Liver (tissue), 8 donors: ENCODE measurements at regions not wholly inside any gene's neighbourhood (a gene's known extent, or its start where the extent isn't known, plus 50 kb on each side); places are given as distances from the start of the nearest gene placed in this dataset.

Source experiments
- DNase-seq: peaks from one replicate; pipeline ENCODE4 v3.0.0-alpha.2; 2017; ENCODE audit warnings: low spot score
- H3K27ac ChIP-seq, 2 donors: one replicate each; pipeline ENCODE4 v1.7.0; 2013; ENCODE audit warnings: inconsistent platforms in 2 of 2, low read length in 2 of 2, control low read depth in 1 of 2, low read depth in 1 of 2, mild to moderate bottlenecking in 1 of 2
- H3K27me3 ChIP-seq, 4 donors: one replicate each; pipeline versions ENCODE4 v1.6.1 to v1.7.0; 2013; ENCODE audit warnings: low read length in 3 of 4, inconsistent platforms in 1 of 4, mild to moderate bottlenecking in 1 of 4, moderate library complexity in 1 of 4; ENCODE audit not compliant: control insufficient read depth in 4 of 4, insufficient read depth in 4 of 4
- H3K36me3 ChIP-seq, 4 donors: one replicate each; pipeline versions ENCODE4 v1.6.1 to v1.7.0; 2013; ENCODE audit warnings: low read length in 3 of 4, mild to moderate bottlenecking in 3 of 4, low read depth in 1 of 4, moderate library complexity in 1 of 4; ENCODE audit not compliant: control insufficient read depth in 4 of 4, insufficient read depth in 3 of 4
- H3K4me1 ChIP-seq, 4 donors: one replicate each; pipeline versions ENCODE4 v1.6.1 to v1.7.0; 2013; ENCODE audit warnings: low read length in 3 of 4, mild to moderate bottlenecking in 3 of 4, moderate library complexity in 1 of 4; ENCODE audit not compliant: control insufficient read depth in 4 of 4, insufficient read depth in 4 of 4
- H3K4me3 ChIP-seq, 3 donors: one replicate each; pipeline versions ENCODE4 v1.6.1 to v1.7.0; 2013; ENCODE audit warnings: low read length in 3 of 3, control low read depth in 1 of 3, low read depth in 1 of 3, mild to moderate bottlenecking in 1 of 3
- H3K9ac ChIP-seq, 2 donors: one replicate each; pipeline ENCODE4 v1.7.0; 2013; ENCODE audit warnings: low read length in 2 of 2, mild to moderate bottlenecking in 2 of 2, moderate library complexity in 2 of 2, control low read depth in 1 of 2, low read depth in 1 of 2
- H3K9me3 ChIP-seq, 4 donors: one replicate each; pipeline versions ENCODE4 v1.6.1 to v1.7.0; 2013; ENCODE audit warnings: low read length in 3 of 4; ENCODE audit not compliant: control insufficient read depth in 4 of 4
- EGR1 ChIP-seq, 2 donors: IDR thresholded peaks; 2 replicates each; pipeline ENCODE4 v1.6.1; 2016 to 2018; ENCODE audit warnings: antibody characterized with exemption in 2 of 2, low read depth in 2 of 2
- FOXA1 ChIP-seq: IDR thresholded peaks from 2 replicates; pipeline ENCODE4 v1.6.1; 2016; ENCODE audit warnings: antibody characterized with exemption
- FOXA2 ChIP-seq: IDR thresholded peaks from 2 replicates; pipeline ENCODE4 v1.6.1; 2016; ENCODE audit warnings: antibody characterized with exemption
- GABPA ChIP-seq, 2 donors: IDR thresholded peaks in 1 of 2; conservative IDR thresholded peaks in 1 of 2; 2 replicates each; pipeline ENCODE4 v1.6.1; 2016; ENCODE audit warnings: antibody characterized with exemption in 2 of 2, mild to moderate bottlenecking in 1 of 2, moderate library complexity in 1 of 2
- HNF4A ChIP-seq, 2 donors: conservative IDR thresholded peaks; 2 replicates each; pipeline ENCODE4 v1.6.1; 2016; ENCODE audit warnings: antibody characterized with exemption in 2 of 2, mild to moderate bottlenecking in 2 of 2
- HNF4G ChIP-seq: IDR thresholded peaks from 2 replicates; pipeline ENCODE4 v1.6.1; 2016; ENCODE audit warnings: antibody characterized with exemption
- JUND ChIP-seq, 2 donors: IDR thresholded peaks; 2 replicates each; pipeline ENCODE4 v1.6.1; 2016; ENCODE audit warnings: antibody characterized with exemption in 2 of 2
- NR2F2 ChIP-seq: IDR thresholded peaks from 2 replicates; pipeline ENCODE4 v1.6.1; 2016; ENCODE audit warnings: antibody characterized with exemption
- RAD21 ChIP-seq, 2 donors: IDR thresholded peaks; 2 replicates each; pipeline ENCODE4 v1.6.1; 2016; ENCODE audit warnings: antibody characterized with exemption in 2 of 2, mild to moderate bottlenecking in 2 of 2
- RXRA ChIP-seq, 2 donors: IDR thresholded peaks; 2 replicates each; pipeline ENCODE4 v1.6.1; 2017 to 2018; ENCODE audit warnings: antibody characterized with exemption in 2 of 2, mild to moderate bottlenecking in 1 of 2
- SP1 ChIP-seq: IDR thresholded peaks from 2 replicates; pipeline ENCODE4 v1.6.1; 2018; ENCODE audit warnings: antibody characterized with exemption, mild to moderate bottlenecking
- TAF1 ChIP-seq: conservative IDR thresholded peaks from 2 replicates; pipeline ENCODE4 v1.6.1; 2016; ENCODE audit warnings: antibody characterized with exemption, mild to moderate bottlenecking
- YY1 ChIP-seq: IDR thresholded peaks from 2 replicates; pipeline ENCODE4 v1.6.1; 2016; ENCODE audit warnings: antibody characterized with exemption, mild to moderate bottlenecking
- WGBS: extraction: QIAGEN DNeasy Blood & Tissue Kit; methylation state at CpG from one replicate; pipeline ENCODE4 v1.1.7; 2013; 5-methylcytosine and 5-hydroxymethylcytosine counted together
- TF ChIP-seq, protein P1 (sequence below): IDR thresholded peaks from 2 replicates; pipeline ENCODE4 v1.6.1; 2016; ENCODE audit warnings: antibody characterized with exemption
- TF ChIP-seq, protein P2 (sequence below): IDR thresholded peaks from 2 replicates; pipeline ENCODE4 v1.6.1; 2016; ENCODE audit warnings: antibody characterized with exemption, mild to moderate bottlenecking
- TF ChIP-seq, protein P3 (sequence below): fragments of 150-350 bp; IDR thresholded peaks from 2 replicates; pipeline ENCODE4 v1.5.1; 2017; ENCODE audit warnings: improper control_type of control experiment, low read depth, low read length; ENCODE audit not compliant: missing input control
- TF ChIP-seq, protein P4 (sequence below): IDR thresholded peaks from 2 replicates; pipeline ENCODE4 v1.6.1; 2016; ENCODE audit warnings: antibody characterized with exemption
- TF ChIP-seq, protein P5 (sequence below): IDR thresholded peaks from 2 replicates; pipeline ENCODE4 v1.6.1; 2016; ENCODE audit warnings: antibody characterized with exemption
- donor health status: healthy.
- donor health status: healthy.
- donor health status: healthy.
- donor health status: healthy.
- donor health status: healthy.

DNA sequence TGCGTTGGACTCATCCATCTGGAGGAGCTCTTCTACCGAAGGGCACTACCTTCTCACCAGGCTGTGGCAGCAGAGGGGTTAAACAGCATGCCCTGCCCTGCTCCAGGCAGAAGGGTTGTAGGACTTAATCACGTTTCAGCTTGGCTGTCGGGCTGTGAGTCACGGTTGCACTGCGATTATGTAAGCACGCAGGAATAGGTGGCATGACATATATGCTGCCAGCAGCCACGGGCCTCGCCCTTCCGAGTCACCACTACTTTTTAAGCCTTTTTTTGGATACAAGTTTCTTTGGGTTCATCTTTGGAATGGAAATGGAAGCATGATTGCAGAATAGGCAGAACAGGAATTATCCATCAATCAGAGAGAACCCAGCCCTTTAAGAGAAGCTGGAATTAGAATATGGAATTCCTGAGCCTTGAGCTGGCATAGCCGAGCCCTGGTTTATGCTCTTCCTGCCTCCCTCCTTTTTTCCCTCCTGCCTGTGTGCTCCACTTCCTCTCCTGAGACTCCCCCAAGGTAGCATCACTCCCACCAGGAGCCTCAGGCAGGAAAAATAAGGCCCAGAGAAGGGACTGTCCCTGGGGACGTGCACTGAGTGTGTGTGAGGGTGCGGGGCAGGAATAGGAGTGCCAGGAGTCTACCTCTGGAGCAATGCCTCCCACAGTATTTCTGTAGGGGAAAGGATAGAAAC lies 86.8 kb downstream of the SEMA4F start:
- H3K9ac ChIP-seq = no peak overlapping the region
- peaks cover 0 to 9% (median 1%) of the 10 kb centered on the region in 4 donors for H3K9me3 ChIP-seq
- H3K27me3 ChIP-seq = no peaks in the 10 kb centered on the region
- H3K4me3 ChIP-seq = no peak overlapping the region
- 56% methylated on average over 13 of the region's 13 CpGs for WGBS
- no peak overlapping the region for H3K27ac ChIP-seq
- no peaks in the 10 kb centered on the region for H3K36me3 ChIP-seq
- no peak for DNase-seq
- no peaks in the 10 kb centered on the region for H3K4me1 ChIP-seq
- no peak for TF ChIP-seq HNF4G
- TF ChIP-seq RAD21 (IDR thresholded peaks at IDR 0.05) = no peak

DNA sequence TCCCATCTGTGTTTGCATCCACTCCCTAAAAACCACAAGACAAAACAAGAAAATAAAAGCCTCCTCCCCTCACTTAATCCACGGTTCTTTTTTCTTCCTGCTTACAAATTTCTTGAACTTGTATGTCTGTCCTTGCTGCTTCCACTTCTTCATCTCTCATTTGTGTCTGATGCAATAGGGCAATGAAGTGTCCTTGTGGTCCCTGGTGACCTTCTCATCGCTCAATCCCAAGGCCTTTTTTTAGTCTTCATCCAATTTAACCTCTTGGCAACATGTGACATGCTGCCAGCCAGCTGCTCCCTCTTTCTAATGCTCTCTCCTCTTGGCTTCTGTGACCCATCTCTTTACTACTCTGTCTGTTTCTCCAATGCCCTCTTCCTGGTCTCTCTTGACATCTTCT lies 87.6 kb downstream of the SEMA4F start:
- no peak for DNase-seq
- TF ChIP-seq RAD21 (IDR thresholded peaks at IDR 0.05) (no peak), EGR1 (IDR thresholded peaks at IDR 0.05; ENCODE audit: low read depth in 2 of 2) (no peak), RXRA (IDR thresholded peaks at IDR 0.05) (no peak), SP1 (no peak), TAF1 (no peak), YY1 (no peak), FOXA2 (no peak), HNF4A (conservative IDR thresholded peaks at IDR 0.05) (no peak), GABPA (IDR thresholded peaks at IDR 0.05 in 1 of 2, conservative IDR thresholded peaks at IDR 0.05 in 1 of 2) (no peak), FOXA1 (no peak), HNF4G (no peak), JUND (IDR thresholded peaks at IDR 0.05) (no peak), NR2F2 (no peak)
- TF ChIP-seq, protein P1, sequence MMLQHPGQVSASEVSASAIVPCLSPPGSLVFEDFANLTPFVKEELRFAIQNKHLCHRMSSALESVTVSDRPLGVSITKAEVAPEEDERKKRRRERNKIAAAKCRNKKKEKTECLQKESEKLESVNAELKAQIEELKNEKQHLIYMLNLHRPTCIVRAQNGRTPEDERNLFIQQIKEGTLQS = no peak
- TF ChIP-seq, protein P2, sequence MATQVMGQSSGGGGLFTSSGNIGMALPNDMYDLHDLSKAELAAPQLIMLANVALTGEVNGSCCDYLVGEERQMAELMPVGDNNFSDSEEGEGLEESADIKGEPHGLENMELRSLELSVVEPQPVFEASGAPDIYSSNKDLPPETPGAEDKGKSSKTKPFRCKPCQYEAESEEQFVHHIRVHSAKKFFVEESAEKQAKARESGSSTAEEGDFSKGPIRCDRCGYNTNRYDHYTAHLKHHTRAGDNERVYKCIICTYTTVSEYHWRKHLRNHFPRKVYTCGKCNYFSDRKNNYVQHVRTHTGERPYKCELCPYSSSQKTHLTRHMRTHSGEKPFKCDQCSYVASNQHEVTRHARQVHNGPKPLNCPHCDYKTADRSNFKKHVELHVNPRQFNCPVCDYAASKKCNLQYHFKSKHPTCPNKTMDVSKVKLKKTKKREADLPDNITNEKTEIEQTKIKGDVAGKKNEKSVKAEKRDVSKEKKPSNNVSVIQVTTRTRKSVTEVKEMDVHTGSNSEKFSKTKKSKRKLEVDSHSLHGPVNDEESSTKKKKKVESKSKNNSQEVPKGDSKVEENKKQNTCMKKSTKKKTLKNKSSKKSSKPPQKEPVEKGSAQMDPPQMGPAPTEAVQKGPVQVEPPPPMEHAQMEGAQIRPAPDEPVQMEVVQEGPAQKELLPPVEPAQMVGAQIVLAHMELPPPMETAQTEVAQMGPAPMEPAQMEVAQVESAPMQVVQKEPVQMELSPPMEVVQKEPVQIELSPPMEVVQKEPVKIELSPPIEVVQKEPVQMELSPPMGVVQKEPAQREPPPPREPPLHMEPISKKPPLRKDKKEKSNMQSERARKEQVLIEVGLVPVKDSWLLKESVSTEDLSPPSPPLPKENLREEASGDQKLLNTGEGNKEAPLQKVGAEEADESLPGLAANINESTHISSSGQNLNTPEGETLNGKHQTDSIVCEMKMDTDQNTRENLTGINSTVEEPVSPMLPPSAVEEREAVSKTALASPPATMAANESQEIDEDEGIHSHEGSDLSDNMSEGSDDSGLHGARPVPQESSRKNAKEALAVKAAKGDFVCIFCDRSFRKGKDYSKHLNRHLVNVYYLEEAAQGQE = no peak
- TF ChIP-seq, protein P3, sequence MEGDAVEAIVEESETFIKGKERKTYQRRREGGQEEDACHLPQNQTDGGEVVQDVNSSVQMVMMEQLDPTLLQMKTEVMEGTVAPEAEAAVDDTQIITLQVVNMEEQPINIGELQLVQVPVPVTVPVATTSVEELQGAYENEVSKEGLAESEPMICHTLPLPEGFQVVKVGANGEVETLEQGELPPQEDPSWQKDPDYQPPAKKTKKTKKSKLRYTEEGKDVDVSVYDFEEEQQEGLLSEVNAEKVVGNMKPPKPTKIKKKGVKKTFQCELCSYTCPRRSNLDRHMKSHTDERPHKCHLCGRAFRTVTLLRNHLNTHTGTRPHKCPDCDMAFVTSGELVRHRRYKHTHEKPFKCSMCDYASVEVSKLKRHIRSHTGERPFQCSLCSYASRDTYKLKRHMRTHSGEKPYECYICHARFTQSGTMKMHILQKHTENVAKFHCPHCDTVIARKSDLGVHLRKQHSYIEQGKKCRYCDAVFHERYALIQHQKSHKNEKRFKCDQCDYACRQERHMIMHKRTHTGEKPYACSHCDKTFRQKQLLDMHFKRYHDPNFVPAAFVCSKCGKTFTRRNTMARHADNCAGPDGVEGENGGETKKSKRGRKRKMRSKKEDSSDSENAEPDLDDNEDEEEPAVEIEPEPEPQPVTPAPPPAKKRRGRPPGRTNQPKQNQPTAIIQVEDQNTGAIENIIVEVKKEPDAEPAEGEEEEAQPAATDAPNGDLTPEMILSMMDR = no peak
- TF ChIP-seq, protein P4, sequence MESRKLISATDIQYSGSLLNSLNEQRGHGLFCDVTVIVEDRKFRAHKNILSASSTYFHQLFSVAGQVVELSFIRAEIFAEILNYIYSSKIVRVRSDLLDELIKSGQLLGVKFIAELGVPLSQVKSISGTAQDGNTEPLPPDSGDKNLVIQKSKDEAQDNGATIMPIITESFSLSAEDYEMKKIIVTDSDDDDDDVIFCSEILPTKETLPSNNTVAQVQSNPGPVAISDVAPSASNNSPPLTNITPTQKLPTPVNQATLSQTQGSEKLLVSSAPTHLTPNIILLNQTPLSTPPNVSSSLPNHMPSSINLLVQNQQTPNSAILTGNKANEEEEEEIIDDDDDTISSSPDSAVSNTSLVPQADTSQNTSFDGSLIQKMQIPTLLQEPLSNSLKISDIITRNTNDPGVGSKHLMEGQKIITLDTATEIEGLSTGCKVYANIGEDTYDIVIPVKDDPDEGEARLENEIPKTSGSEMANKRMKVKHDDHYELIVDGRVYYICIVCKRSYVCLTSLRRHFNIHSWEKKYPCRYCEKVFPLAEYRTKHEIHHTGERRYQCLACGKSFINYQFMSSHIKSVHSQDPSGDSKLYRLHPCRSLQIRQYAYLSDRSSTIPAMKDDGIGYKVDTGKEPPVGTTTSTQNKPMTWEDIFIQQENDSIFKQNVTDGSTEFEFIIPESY = no peak
- TF ChIP-seq, protein P5, sequence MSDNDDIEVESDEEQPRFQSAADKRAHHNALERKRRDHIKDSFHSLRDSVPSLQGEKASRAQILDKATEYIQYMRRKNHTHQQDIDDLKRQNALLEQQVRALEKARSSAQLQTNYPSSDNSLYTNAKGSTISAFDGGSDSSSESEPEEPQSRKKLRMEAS = no peak
- no peaks in the 10 kb centered on the region for H3K4me1 ChIP-seq
- no peak overlapping the region for H3K4me3 ChIP-seq
- H3K27me3 ChIP-seq = no peaks in the 10 kb centered on the region
- H3K36me3 ChIP-seq = no peaks in the 10 kb centered on the region
- peaks cover 0 to 5% (median 1%) of the 10 kb centered on the region in 4 donors for H3K9me3 ChIP-seq
- H3K9ac ChIP-seq = no peak overlapping the region
- WGBS = 70% methylated on average over 2 of the region's 2 CpGs
- no peak overlapping the region for H3K27ac ChIP-seq
